HG02852 (cell line): ENCODE measurements at regions not wholly inside any gene's neighbourhood (a gene's known extent, or its start where the extent isn't known, plus 50 kb on each side); places are given as distances from the start of the nearest gene placed in this dataset.

Experiments used
- ATAC-seq: cut with Tn5 transposase; IDR thresholded peaks from one replicate; pipeline ENCODE4 v1.9.1; 2021; ENCODE audit warnings: mild to moderate bottlenecking, moderate library complexity; ENCODE audit not compliant: unreplicated experiment

GRCh38 chr15:94105760-94106159 is 125.6 kb upstream of the MCTP2 start:
- ATAC-seq: no peak

GRCh38 chr15:94100863-94101262 is 130.5 kb upstream of the MCTP2 start:
- no peak for ATAC-seq

GRCh38 chr15:94099574-94099960 is 131.8 kb upstream of the MCTP2 start:
- no peak for ATAC-seq

GRCh38 chr15:94098921-94099573 is 132.3 kb upstream of the MCTP2 start:
- ATAC-seq: no peak

GRCh38 chr15:94097552-94097951 is 133.8 kb upstream of the MCTP2 start:
- no peak for ATAC-seq

- ATAC-seq: no peak
These were observed 137.1 kb upstream of the MCTP2 start for GRCh38 chr15:94094310-94094709.

- no peak for ATAC-seq
These were observed 145.0 kb upstream of the MCTP2 start for GRCh38 chr15:94086341-94086740.

- no peak for ATAC-seq
These were observed 147.8 kb upstream of the MCTP2 start for GRCh38 chr15:94083467-94084052.

GRCh38 chr15:94081829-94082228 is 149.5 kb upstream of the MCTP2 start:
- no peak for ATAC-seq

GRCh38 chr15:94080989-94081605 is 150.3 kb upstream of the MCTP2 start:
- ATAC-seq: no peak

- no peak for ATAC-seq
These were observed 150.9 kb upstream of the MCTP2 start for GRCh38 chr15:94080416-94080815.

GRCh38 chr15:94079968-94080367 is 151.4 kb upstream of the MCTP2 start:
- ATAC-seq: no peak

GRCh38 chr15:94079459-94079858 is 151.9 kb upstream of the MCTP2 start:
- no peak for ATAC-seq

- no peak for ATAC-seq
These were observed 153.4 kb upstream of the MCTP2 start for GRCh38 chr15:94077938-94078337.

- ATAC-seq: no peak
These were observed 156.0 kb upstream of the MCTP2 start for GRCh38 chr15:94075349-94075748.

GRCh38 chr15:94070356-94071295 is 160.7 kb upstream of the MCTP2 start:
- no peak for ATAC-seq

- ATAC-seq: no peak
These were observed 161.5 kb upstream of the MCTP2 start for GRCh38 chr15:94069844-94070243.

GRCh38 chr15:94066811-94067210 is 164.6 kb upstream of the MCTP2 start:
- no peak for ATAC-seq

GRCh38 chr15:94066046-94066445 is 165.3 kb upstream of the MCTP2 start:
- no peak for ATAC-seq

GRCh38 chr15:94064676-94065313 is 166.6 kb upstream of the MCTP2 start:
- ATAC-seq: no peak

GRCh38 chr15:94061041-94061440 is 170.3 kb upstream of the MCTP2 start:
- no peak for ATAC-seq
